Pons (tissue), 1 donor: ENCODE measurements at regions not wholly inside any gene's neighbourhood (a gene's known extent, or its start where the extent isn't known, plus 50 kb on each side); places are given as distances from the start of the nearest gene placed in this dataset.

ENCODE experiments used
- DNase-seq: peaks from one replicate; pipeline ENCODE4 v3.0.0-alpha.2; 2016; ENCODE audit warnings: low spot score

DNA sequence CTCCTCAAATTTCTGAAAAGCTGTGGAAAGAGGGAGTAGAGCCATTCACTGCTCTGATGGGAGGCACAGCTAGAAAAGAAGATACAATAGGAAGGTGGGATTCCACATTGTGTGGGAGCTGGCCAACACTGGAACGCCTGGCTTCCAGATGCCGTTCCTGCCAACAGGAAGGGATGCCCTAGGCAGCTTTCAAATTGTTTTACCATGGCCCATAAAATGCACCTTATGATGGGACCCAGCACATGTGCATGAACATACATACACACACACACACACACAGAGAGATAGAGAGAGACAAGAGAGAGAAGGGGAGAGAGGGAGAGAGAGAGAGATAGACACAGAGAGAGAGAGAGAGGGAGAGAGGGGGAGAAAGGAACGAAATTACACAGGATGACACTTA lies 86.1 kb upstream of the BZW1 start:
- DNase-seq, result no peak

DNA sequence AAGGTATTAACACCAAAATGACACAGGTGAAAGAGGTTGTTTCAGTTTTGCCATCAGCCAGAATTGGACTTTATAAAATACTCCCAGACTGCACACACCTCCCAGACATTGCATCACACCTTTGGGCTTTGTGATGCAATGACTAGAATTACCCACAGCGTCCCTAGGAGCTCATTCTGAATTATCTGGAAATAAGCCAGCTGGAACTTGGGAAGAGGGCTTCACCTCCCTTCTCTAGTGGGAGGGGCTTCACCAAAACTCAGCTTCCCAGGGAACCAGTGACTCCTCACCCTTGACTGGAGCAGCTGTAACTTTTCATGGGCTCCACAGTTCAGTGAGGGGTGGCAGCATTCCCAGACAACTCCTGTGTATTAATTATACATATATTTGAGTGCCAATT lies 83.1 kb upstream of the BZW1 start:
- DNase-seq, result no peak

DNA sequence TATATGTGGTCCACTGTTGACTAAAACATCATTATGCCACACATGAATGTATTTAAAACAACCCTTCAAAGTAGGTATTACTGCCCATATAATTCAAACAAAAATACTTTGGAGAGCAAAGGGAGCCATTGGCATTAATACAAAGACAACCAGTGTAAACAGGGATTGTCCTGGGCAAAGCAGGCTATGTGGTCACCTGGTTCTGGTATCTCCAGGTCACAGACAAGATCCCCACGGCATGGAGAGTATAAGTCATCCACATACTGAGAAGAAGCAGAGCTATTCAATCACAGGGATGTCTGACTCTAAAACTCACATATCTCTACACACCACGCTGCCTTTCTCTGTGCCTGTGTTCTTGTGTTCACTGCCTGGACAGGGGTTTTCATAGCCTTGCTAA lies 81.4 kb upstream of the BZW1 start:
- DNase-seq, result no peak

DNA sequence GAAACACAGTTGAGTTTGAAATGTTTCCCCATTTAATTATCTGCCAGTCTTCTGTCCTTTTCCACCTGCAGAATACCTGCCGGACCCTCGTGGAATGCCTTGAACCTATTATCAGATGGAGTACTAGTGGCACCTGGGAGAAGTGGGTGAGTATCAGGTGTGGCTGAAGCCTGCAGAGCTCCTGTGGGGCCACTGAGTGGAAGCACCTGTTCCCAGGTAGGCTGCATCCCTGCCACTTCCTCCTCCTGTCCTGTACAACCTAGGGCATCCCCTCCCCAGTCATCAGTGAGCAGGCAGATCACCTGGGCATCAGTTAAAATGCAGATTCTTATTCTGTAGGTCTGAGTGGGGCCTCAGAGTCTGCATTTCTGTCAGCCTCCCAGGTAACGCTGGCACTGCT lies 80.8 kb upstream of the BZW1 start:
- no peak for DNase-seq

DNA sequence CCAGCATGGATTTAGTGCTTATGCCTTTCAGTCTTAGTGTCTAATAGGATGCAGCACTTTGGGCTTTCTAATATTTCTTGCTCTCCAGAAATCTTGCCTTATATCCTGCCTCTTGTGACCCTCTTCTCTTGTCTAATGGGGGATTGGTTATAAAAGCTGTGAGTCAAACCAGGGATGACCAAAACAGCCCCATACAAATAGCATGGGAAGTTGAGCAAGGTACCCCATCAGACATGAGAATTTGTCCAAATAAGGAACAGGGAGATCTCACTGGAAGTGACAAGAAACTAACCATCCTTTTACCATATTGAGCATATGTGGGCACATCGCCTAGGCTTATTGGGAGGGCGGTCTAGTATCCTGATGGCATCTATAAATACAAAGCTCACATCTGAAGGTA lies 78.8 kb upstream of the BZW1 start:
- DNase-seq, result no peak

DNA sequence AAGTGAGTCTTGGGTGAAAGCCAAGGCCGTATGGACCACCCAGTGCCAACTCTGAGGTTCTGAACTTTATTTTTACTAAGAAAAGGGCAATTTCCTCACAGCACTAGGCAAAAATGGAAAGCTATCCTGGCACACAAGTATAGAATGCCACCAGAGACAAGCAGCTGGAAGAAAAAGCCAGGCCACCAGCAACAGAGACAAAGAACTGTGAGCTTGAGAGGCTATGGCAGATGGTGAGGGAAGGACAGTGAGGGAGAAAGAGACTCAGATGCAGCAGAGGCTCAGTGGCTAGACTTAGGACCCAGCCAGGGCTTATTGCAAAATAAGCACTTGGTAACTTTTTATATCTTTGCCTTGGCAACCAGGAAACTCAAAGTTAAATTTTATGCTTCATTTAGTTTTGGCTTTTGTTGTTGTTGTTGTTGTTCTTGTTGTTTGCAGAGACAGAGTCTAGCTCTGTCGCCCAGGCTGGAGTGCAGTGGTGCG lies 78.0 kb upstream of the BZW1 start:
- DNase-seq, result no peak

DNA sequence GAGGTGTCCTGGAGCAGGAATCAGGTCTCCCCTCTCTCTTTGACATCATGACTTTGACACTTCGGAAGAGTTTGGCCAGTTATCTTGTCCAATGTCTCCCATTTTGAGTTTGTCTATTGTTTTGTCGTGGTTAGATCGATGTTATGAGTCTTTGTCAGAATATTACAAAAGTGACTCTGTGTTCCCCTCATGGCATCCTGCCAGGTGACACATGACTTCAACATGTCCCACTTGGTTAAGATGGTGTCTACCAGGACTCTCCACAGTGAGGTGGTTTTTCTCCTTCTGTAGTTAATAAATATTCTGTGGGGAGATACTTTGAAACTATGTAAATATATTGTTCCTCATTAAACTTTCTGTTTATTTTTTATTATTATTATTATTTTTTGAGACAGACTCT lies 76.6 kb upstream of the BZW1 start:
- peak; percentile 82 for DNase-seq

DNA sequence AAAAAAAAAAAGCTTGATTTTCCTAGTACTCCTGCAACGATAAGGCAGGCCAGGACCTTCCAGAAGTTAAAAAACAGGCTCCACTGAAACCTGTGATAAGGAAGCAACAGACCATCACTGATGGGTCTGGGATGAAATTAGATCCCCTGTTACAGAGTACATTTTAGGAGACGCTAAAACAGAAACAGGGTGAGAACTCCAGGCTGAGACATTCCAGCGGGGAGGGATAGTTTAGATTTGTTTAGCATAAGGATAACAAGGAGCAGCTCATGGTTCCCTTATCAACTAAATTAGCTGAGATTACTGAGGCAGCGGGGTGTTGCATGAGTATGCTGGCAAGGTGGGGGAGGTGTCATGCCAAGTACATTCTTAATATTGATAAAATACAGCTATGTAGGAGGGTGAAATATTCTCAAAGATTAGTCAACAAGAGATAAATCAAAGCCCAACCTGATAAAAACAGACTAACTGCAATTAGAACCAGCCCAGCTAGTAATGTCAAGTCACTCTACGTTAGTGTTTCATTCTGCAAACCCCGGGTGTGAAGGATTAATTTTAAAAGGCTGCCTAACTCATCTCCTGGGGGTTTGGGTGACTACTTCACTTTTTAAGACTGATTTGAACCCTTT lies 75.0 kb upstream of the BZW1 start:
- no peak for DNase-seq

DNA sequence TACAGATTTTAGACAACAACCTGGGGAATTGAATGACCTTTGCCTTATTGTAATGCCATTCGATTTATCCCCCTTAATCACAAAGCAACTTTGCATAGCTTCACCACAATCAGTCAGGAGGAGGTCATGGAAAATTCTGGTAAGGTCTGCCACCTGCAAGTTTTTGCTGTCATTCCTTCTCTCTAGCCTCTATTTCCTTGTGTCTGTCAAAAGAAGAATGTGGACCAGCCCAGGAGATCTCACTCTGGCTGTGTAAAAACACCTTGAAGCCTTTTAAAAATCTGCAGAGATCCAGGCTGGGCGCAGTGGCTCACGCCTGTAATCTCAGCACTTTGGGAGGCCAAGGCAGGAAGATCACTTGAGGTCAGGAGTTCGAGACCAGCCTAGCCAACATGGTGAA lies 74.1 kb upstream of the BZW1 start:
- DNase-seq, result no peak

DNA sequence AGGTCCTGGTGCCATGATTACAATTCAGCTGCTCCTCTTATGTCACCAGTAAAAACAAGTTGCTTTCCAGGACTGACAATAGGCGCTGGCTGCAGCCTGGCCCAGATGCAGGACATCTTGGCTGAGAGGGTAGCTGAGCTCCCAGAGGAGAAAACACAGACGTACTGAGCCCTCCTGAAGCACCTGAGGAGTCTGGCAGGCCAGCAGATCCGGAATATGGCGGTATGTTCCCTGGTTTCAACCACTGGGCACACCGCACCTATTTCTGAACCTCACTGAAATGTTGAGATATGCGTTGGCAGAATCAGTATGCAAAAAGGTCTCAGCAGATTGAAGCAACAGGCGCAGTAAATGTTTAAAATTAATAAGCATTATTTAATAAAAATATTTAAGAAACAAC lies 73.1 kb upstream of the BZW1 start:
- DNase-seq, result no peak

DNA sequence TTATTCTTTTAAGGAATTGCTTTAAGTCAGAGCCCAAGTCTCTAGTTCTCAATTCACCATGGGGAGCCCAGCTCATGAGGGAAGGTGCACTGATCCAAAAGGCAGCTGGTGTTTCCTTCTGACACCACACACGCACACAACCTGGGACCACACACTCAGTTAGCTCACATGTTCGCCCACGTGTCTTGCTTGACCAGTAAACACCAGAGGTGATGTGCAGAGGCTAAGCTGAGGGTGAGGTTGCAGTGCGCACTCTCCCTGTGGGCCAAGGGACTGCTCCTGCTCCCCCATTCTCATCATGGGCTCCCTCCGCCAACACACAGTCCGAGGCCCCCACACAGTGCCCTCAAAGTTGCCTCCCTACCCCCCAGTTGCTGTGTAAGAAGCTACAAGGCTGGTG lies 70.8 kb upstream of the BZW1 start:
- DNase-seq, result no peak

DNA sequence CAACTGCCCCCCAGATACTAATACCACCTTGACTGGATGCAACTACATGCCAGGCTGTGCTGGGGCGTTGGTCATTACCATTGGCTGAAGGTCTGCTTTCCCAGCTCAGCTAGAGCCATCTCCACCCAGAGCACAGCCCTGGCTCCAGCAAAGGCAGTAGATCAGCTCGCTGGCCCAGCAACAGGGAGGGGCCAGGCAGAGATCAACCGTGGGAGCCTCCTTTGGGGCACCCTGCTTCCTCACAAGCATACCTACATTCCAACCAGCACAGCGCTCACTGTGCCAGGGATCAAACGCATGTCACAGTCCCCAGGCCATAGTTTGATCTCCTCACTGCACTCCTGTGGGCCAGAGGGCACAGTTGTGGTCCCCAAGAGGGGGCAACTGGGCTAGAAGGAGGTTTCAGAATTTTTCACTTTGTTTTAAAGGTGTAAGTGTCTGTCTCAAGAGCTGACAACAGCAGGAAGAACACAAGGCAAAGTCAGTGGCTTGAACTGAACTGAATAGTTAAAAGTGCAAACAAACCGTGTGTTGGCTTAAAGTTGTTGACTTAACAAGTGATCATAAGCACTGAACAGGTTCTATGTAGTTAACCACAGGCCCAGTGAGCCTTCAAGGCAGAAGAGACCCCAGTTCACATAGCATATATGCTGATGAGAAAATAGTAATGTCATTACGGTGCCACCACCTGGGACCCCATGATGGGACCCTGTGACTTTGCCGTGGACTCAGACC lies 70.1 kb upstream of the BZW1 start:
- no peak for DNase-seq

DNA sequence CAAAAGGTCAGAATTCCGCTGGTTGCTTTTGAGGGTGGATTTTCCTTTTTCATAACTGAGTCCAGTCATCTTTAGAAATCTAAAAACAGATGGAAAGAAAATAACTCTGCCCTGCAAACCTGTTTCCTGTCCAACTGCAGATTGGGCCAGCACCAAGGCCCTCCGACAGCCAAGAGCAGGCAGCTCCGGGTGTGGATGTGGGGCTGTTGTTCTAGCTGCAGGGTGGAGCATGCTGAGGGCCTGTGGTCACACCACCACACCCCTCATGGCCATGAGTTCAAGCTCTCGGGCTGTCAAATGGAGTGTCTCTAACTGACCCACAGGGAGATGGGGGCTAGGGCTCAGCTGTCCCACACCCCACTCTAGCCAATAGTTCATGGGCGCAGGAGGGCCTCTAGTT lies 69.3 kb upstream of the BZW1 start:
- DNase-seq, result no peak

DNA sequence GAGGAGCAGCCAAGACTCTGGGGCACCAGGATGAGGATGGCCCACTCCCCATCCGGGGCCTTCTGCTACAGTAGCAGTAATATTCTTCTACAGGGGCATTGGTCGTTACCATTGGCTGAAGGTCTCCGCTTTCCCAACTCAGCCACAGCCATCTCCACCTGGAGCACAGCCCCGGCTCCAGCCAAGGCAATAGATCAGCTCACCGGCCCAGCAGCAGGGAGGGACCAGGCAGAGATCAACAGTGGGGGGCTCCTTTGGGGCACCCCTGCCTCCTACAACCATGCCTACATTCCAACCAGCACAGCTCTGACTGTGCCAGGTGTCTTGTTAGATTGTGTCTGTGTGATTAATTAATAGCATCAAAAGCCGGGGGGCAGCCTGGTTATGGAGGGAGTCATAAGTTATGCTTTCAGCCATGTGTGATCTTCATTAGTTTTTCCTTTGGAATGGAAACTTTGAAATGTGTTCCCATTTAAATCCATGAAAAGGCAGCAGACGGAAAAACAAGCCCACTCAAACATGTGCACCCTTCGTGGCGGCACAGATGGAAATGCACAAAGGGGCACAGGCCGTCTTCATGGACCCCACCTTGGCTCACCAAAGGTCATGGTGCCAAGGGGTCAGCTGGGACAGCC lies 68.6 kb upstream of the BZW1 start:
- no peak for DNase-seq

DNA sequence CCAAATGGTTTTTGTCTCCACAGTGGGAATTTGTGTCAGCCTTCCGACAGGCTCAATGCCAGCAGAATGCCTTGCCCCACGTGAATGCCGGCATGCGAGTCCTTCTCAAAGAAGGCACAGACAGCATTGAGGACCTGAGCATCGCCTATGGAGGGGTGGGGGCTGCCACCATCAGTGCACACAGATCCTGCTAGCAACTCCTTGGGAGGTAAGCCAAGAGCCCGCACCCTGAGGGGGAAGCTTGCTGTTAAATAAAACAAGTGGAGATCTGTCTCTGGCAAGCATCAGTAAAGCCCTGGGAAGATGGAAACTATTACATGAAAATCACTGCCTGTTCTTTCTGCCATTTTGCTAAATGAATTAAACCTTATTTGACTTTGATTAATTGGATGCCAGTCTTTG lies 67.5 kb upstream of the BZW1 start:
- DNase-seq, result no peak

DNA sequence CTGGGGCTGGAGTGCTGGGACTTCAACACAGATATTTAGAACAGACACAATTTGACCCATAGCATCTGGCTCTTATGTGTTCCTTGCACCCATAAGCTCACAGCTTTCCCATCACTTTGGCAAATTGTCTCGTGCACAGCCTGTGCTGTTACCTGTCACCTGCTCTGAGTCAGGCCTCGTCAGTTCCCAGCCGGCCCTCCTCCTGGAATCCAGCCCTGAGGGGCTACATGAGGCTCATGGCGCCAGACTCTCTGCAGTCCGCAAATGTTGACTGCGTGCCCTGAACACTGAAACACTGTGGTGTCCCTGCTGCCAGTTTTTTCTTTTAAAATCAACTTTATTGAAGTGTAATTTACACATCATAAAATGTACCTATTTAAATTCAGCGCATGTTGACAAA lies 65.4 kb upstream of the BZW1 start:
- no peak for DNase-seq

DNA sequence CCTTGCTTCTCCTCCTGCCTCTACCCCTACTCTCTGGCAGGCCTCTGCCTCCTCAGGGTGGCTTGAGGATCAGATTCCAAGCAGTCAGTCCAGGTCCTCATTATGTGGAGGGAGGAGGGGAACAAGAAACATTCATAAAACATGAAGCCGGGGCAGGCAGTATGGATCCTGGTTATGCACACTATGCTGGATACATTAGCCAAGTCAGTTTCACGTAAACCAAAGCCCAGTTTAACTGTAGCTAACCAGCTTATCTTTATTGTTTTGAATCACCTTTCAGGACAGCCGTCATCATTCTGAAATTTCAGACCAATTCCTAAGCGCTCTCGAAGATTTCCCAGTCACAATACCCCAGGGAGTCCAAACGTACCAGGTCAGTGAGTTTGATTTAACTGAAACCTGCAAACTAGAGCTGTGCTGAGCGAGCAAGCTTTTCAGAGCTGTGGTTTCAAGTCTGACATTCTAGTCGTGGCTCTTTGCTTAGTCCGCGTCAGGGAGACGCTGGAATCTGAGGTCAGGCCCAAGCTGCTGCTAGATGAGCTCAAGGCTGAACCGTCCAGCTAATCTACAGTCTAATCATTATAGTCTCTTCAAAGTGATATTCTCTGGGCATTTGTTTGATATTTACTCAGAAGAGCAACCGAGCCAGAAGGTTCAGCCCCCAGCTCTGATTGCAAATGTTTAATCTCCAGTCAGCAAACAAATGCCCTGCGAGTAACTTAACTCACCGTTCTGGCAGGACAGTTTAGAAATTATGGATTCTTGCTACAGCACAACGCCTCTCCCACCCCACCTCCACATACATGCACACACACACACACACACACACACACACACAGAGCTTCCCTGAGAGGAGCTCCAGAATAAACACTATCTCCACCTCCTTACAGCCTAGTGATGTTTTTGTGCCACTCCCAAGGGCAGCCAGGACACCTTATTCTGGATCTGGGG lies 63.8 kb upstream of the BZW1 start:
- DNase-seq, result no peak

DNA sequence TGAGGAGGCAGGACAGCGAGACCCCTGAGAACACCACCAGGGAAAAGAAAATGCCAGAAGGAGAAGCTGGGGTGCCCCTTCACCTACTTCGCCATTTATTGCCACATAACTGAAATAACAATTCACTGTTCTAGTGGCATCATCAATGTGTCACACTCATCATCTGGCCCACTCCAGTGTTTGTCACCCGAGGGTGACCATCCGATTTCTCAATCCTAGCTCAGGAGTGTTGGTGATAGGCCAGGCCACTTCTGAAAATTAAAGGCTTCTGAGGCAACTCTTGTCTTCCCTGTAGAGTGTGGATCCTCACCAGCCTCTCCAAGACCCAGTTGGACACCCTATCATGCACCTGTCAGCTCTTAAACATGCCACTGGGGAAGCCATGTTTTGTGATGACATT lies 62.9 kb upstream of the BZW1 start:
- DNase-seq, result no peak

DNA sequence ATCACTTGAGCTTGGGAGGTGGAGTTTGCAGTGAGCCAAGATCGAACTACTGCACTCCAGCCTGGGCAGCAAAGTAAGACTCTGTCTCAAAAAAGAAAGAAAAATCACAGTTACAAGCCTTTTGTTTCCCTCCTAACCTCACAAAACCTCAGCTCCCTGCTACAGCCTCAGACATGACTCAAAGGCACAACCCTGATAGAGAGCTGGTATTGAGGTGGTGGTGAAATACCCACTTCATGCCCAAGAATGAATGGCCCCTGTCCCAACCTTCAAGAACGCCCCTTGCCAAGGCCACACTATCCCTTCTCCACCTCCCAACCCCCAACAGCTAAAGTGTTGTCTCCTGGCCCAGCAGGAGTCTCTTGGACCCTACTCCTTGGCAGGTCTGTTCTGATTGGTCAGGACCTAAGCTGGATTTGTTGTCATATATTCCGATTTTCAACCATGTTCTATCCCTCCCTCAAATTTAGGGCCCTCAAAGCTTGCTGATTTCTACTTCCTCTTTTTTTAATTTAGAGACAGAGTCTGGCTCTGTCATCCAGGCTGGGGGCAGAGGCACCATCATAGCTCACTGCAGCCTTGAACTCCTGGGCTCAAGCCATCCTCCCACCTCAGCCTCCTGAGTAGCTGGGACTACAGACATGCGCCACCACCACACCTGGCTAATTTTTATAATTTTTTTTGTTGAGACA lies 61.9 kb upstream of the BZW1 start:
- DNase-seq, result no peak

DNA sequence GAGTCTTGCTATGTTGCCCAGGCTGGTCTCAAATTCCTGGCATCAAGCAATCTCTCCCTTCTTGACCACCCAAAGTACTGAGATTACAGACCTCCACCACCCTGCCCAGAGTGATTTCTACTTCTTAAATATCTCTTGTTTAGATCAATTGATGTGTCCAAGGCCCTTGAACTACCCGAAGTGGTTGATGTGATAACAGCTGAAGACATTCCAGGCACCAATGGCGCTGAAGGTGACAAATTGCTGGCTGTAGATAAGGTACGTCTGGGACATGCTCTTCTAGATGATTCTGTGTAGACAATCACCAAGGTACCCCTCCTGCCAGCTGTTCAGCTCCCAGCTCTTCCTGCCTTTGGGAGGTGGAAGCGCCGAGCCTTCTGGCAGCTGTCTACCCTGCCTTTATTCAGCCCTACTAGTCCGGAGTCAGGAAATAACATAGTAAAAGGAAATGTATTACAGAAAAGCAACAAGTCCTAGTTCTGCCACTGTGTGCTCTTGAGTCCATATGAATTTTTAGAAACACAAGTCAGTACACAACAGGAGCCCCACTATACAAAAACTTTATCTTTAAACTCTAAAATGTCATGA lies 61.3 kb upstream of the BZW1 start:
- no peak for DNase-seq

DNA sequence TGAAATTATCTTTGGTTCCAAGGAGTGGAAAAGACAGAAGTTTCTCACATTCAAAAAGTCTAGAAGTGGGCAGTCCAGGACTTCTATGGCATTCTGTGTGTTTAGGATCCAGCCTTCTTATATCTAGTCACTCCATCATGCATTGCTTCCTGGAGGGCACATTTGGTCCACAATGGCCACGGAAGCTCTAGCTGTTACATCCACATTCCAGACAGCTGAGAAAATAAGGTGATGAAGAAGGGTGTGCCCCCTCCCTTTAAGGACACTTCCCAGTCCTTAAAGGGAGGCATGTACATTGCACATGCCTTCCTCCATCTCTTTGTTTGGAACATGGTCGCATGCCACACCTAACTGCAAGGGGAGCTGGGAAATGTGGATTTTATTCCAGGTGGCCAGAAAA lies 59.9 kb upstream of the BZW1 start:
- DNase-seq, result no peak
